Keratinocyte (primary cell): ENCODE measurements at regions not wholly inside any gene's neighbourhood (a gene's known extent, or its start where the extent isn't known, plus 50 kb on each side); places are given as distances from the start of the nearest gene placed in this dataset.

Experiments
- DNase-seq: peaks from one replicate; pipeline ENCODE4 v3.0.0-alpha.2; 2011; ENCODE audit warnings: low read depth, missing footprints, low spot score
- FAIRE-seq: peaks from 2 replicates; lab custom pipeline; 2011; peaks lifted over from hg19 to GRCh38; lab: Jason Lieb, UNC
- H2AFZ ChIP-seq: 2 replicates; pipeline ENCODE4 v1.6.0; 2012; ENCODE audit warnings: low read length, control low read depth, inconsistent platforms; ENCODE audit not compliant: control insufficient read depth
- H3K27ac ChIP-seq: 2 replicates; pipeline ENCODE4 v1.5.1; 2011; ENCODE audit warnings: low read length; ENCODE audit not compliant: control insufficient read depth, insufficient read depth
- H3K27me3 ChIP-seq: 3 replicates; pipeline ENCODE4 v1.6.0; 2011; ENCODE audit warnings: low read length; ENCODE audit not compliant: control insufficient read depth, insufficient read depth; ENCODE audit errors: extremely low read depth
- H3K36me3 ChIP-seq, 2 experiments: 2 replicates in 1 of 2; 3 replicates in 1 of 2; pipeline ENCODE4 v1.5.1; 2011; ENCODE audit warnings: low read length in 2 of 2, mild to moderate bottlenecking in 1 of 2; ENCODE audit not compliant: control insufficient read depth in 2 of 2, insufficient read depth in 2 of 2; ENCODE audit errors: extremely low read depth in 1 of 2
- H3K4me1 ChIP-seq: 3 replicates; pipeline ENCODE4 v1.5.1; 2011; ENCODE audit warnings: low read length; ENCODE audit not compliant: control insufficient read depth, insufficient read depth; ENCODE audit errors: extremely low read depth
- H3K4me2 ChIP-seq: 3 replicates; pipeline ENCODE4 v1.6.0; 2011; ENCODE audit warnings: low read depth, low read length; ENCODE audit not compliant: control insufficient read depth, insufficient read depth; ENCODE audit errors: extremely low read depth
- H3K4me3 ChIP-seq, 3 experiments: fragments of 200-600 bp in 1 of 3; sonication (generic) in 1 of 3; 2 replicates in 2 of 3; 3 replicates in 1 of 3; pipeline ENCODE4 v1.5.1; 2011 to 2016; ENCODE audit warnings: low read length in 3 of 3, mild to moderate bottlenecking in 3 of 3, control low read depth in 2 of 3, inconsistent platforms in 1 of 3, low read depth in 1 of 3, mixed read lengths in 1 of 3, mixed run types in 1 of 3, moderate library complexity in 1 of 3; ENCODE audit not compliant: control insufficient read depth in 2 of 3, insufficient read depth in 2 of 3; ENCODE audit errors: extremely low read depth in 1 of 3
- H3K79me2 ChIP-seq: 2 replicates; pipeline ENCODE4 v1.6.0; 2012; ENCODE audit warnings: low read length; ENCODE audit not compliant: control insufficient read depth, insufficient read depth
- H3K9ac ChIP-seq: 3 replicates; pipeline ENCODE4 v1.6.0; 2011; ENCODE audit warnings: low read length; ENCODE audit not compliant: control insufficient read depth, insufficient read depth; ENCODE audit errors: extremely low read depth
- H3K9me1 ChIP-seq: 3 replicates; pipeline ENCODE4 v1.6.0; 2011; ENCODE audit warnings: low read length; ENCODE audit not compliant: control insufficient read depth, insufficient read depth; ENCODE audit errors: extremely low read depth
- H3K9me3 ChIP-seq: 2 replicates; pipeline ENCODE4 v1.5.1; 2012; ENCODE audit warnings: low read depth, low read length; ENCODE audit not compliant: control insufficient read depth
- H4K20me1 ChIP-seq: 3 replicates; pipeline ENCODE4 v1.6.0; 2011; ENCODE audit warnings: low read length; ENCODE audit not compliant: control insufficient read depth, insufficient read depth; ENCODE audit errors: extremely low read depth
- CTCF ChIP-seq, 3 experiments: IDR thresholded peaks in 1 of 3; conservative IDR thresholded peaks in 1 of 3; optimal IDR thresholded peaks in 1 of 3; 2 replicates in 2 of 3; 3 replicates in 1 of 3; pipeline versions ENCODE3 to v1.5.1; 2011; ENCODE audit warnings: low read length in 3 of 3, mild to moderate bottlenecking in 3 of 3, moderate library complexity in 2 of 3, control low read depth in 1 of 3, inconsistent platforms in 1 of 3; ENCODE audit not compliant: insufficient read depth in 2 of 3; ENCODE audit errors: extremely low read depth in 1 of 3
- EZH2 ChIP-seq: IDR thresholded peaks from one replicate; pipeline ENCODE4 v1.6.1; 2012; ENCODE audit warnings: inconsistent platforms, mild to moderate bottlenecking, low read length, moderate library complexity
- dilution Hi-C: fragments of 300-500 bp; cut with MboI; formaldehyde crosslinking; loops from one replicate; pipeline ENCODE4 v1.7.0; 2020; ENCODE audit warnings: low sequenced_read_pairs; ENCODE audit not compliant: extremely low pct_ligation_motif_present

GRCh38 chr9:107172160-107172978, 110.7 kb upstream of the RAD23B start:
- Histone ChIP-seq H3K27ac (no peak overlapping the region), H3K4me2 (no peak overlapping the region), H4K20me1 (no peaks in the 10 kb centered on the region), H2AFZ (no peak overlapping the region), H3K9me1 (no peaks in the 10 kb centered on the region), H3K9me3 (no peaks in the 10 kb centered on the region), H3K36me3 (no peaks in the 10 kb centered on the region), H3K9ac (no peak overlapping the region), H3K4me3 (no peak overlapping the region), H3K4me1 (no peaks in the 10 kb centered on the region), H3K79me2 (no peaks in the 10 kb centered on the region), H3K27me3 (no peaks in the 10 kb centered on the region)
- TF ChIP-seq CTCF (optimal IDR thresholded peaks at IDR 0.05 in 1 of 3, IDR thresholded peaks at IDR 0.05 in 1 of 3, conservative IDR thresholded peaks at IDR 0.05 in 1 of 3; ENCODE audit: extremely low read depth in 1 of 3, insufficient read depth in 2 of 3, low read length in 3 of 3) (peak; percentile 79 to 87 (median 85)), EZH2 (no peak)
- peak; percentile 41 for DNase-seq
- dilution Hi-C loops: no loop called here
- FAIRE-seq: peak; percentile 97

- no peaks in the 10 kb centered on the region for H4K20me1 ChIP-seq
- no peak overlapping the region for H3K4me2 ChIP-seq
- H3K27ac ChIP-seq: no peak overlapping the region
- DNase-seq: no peak
- H3K79me2 ChIP-seq: no peaks in the 10 kb centered on the region
- FAIRE-seq: no peak
- TF ChIP-seq CTCF (optimal IDR thresholded peaks at IDR 0.05 in 1 of 3, IDR thresholded peaks at IDR 0.05 in 1 of 3, conservative IDR thresholded peaks at IDR 0.05 in 1 of 3; ENCODE audit: extremely low read depth in 1 of 3, insufficient read depth in 2 of 3, low read length in 3 of 3) (no peak), EZH2 (no peak)
- H3K9me1 ChIP-seq: no peaks in the 10 kb centered on the region
- H3K27me3 ChIP-seq: no peaks in the 10 kb centered on the region
- H2AFZ ChIP-seq: no peak overlapping the region
- H3K4me1 ChIP-seq: no peaks in the 10 kb centered on the region
- dilution Hi-C loops: no loop called here
- H3K36me3 ChIP-seq: no peaks in the 10 kb centered on the region
- no peaks in the 10 kb centered on the region for H3K9me3 ChIP-seq
- no peak overlapping the region for H3K4me3 ChIP-seq
- H3K9ac ChIP-seq: no peak overlapping the region
Measured at GRCh38 chr9:107172979-107173347, 110.1 kb upstream of the RAD23B start.
